Heart left ventricle (tissue), 13 donors: ENCODE measurements at regions not wholly inside any gene's neighbourhood (a gene's known extent, or its start where the extent isn't known, plus 50 kb on each side); places are given as distances from the start of the nearest gene placed in this dataset.

Source experiments
- POLR2A ChIP-seq, 2 donors: fragments of 450-650 bp; IDR thresholded peaks; one replicate each; pipeline ENCODE4 v1.6.1; 2017; ENCODE audit warnings: antibody characterized with exemption in 2 of 2, mild to moderate bottlenecking in 2 of 2, moderate library complexity in 2 of 2
- TF ChIP-seq, protein P1 (sequence below), 12 donors: fragments of 200-600 bp; sonication (generic) in 4 of 12; IDR thresholded peaks; one replicate each; pipeline versions ENCODE4 v1.5.0 to v1.8.0; 2018 to 2022; ENCODE audit warnings: antibody characterized with exemption in 12 of 12, mild to moderate bottlenecking in 5 of 12
- donor health status: ischemic (EF 13 %, LVEDD 7.1; RV severe dilation, severe dysfunction).
- donor health status: DM: no; HTN: yes; CAD: no.
- donor health status: DM: no; HTN: no; CAD: no.
- donor health status: ischemic (EF 25% LVEDD 6.9; RV normal size, moderate dysfunction).
- donor health status: ischemic (EF 25% LVEDD 5.7; RV mildly dilated, moderate dysfunction).
- donor health status: ischemic (EF 35%, LVEDD 5.7; RV mildly dilated, moderate dysfunction).
- donor health status: nonischemic (EF 11% LVEDD 7.7; RV severe dilation, severe dysfunction).
- donor health status: DM: yes; HTN: yes; CAD: no.
- donor health status: PGD.
- donor health status: ischemic (EF 29% LVEDD 5.4; RV normal size, mild dysfunction).
- donor health status: nonischemic (EF 23%, LVEDD 6.1; RV moderate dilation, normal function).

GRCh38 chr1:55885619-55886018, 670.5 kb upstream of the USP24 start:
- TF ChIP-seq, protein P1, sequence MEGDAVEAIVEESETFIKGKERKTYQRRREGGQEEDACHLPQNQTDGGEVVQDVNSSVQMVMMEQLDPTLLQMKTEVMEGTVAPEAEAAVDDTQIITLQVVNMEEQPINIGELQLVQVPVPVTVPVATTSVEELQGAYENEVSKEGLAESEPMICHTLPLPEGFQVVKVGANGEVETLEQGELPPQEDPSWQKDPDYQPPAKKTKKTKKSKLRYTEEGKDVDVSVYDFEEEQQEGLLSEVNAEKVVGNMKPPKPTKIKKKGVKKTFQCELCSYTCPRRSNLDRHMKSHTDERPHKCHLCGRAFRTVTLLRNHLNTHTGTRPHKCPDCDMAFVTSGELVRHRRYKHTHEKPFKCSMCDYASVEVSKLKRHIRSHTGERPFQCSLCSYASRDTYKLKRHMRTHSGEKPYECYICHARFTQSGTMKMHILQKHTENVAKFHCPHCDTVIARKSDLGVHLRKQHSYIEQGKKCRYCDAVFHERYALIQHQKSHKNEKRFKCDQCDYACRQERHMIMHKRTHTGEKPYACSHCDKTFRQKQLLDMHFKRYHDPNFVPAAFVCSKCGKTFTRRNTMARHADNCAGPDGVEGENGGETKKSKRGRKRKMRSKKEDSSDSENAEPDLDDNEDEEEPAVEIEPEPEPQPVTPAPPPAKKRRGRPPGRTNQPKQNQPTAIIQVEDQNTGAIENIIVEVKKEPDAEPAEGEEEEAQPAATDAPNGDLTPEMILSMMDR (IDR thresholded peaks at IDR 0.05), result no peak
- no peak for TF ChIP-seq POLR2A (IDR thresholded peaks at IDR 0.05)
